SIG-M5 treated with dmso at 0.1 percent for 504 hours (cell line): ENCODE measurements at regions not wholly inside any gene's neighbourhood (a gene's known extent, or its start where the extent isn't known, plus 50 kb on each side); places are given as distances from the start of the nearest gene placed in this dataset.

Source experiments
- DNase-seq: peaks from one replicate; lab custom pipeline; 2025; ENCODE audit not compliant: unreplicated experiment; lab: John Stamatoyannopoulos, UW

DNA sequence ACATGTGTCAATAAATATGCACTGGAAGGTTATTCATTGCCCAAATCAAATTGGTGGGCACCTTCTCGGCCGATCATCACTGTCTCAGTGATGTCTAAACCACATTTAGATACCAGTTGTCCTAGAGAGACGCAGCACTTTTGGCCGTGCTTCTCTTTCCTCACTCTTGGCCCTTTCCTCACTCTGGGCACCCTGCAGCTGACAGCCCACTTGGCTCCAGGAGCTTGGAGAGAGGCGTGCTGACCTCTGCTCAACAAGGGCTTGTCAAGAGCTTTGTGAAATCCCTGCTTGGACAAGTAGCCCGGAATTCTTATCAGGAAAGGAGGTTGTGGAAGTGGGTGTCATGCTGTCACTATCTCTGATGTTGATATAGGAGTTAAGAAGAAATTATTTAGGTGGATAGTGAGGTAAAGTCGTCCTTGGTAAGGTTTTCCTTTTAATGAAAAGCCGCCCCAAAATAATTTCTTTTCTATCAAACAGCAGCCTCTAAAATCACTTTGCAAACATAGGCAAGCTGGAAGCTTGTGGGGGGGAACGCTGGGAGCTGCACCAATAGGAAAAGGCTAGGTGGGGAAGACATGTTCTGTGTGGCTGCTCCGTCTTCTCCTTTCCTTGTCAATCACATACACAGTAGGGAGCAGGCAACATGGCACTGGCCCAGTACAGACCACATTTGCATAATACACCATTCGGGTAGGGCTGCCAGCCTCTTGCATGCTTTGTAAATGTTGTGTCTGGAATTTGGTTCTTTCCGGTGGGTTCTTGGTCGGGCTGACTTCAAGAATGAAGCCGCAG lies 126.8 kb upstream of the UBE3A start:
- DNase-seq = no peak

GRCh38 chr15:25563596-25563995 lies 124.8 kb upstream of the UBE3A start:
- DNase-seq = no peak

DNA sequence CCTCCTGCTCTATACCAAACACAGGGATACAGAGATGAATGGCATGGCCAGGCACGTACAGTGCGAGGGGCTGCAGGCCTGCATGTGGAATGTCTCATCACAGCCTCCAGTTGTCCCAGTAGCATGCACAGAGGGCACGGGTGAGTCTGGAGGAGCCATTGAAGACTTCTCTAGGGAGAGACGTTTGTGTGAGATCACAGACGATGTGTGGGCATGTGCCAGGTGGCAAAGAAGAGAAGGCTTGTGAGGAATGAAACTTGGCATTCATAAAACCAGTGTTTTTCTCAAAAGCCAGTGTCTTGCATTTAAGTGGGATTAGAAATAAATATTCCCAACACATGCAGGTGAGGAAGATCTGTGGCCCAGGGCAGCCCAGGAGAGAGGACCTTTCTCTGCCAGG lies 119.1 kb upstream of the UBE3A start:
- no peak for DNase-seq

DNA sequence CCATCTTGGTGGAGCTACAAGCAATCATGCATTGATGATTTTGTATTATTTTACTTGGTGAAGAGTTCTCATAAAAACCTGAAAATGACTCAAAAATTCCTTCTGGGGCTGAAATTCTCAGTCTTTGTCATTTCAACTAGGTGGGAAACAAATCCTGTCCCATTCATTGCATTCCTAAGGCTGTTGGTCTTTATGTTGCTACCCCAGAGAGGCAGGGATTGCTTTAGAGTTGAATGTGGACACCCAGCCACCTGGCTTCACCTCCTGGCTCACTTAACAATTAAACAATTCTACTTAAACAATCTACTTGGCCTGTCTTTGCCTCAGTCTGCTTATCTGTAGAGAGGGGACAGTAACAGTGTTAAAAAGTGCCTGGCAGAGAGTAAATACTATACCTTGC lies 117.3 kb upstream of the UBE3A start:
- no peak for DNase-seq

- no peak for DNase-seq
Measured at GRCh38 chr15:25554640-25555039, 115.8 kb upstream of the UBE3A start.

- no peak for DNase-seq
Measured at GRCh38 chr15:25548600-25548999, 109.8 kb upstream of the UBE3A start.

DNA sequence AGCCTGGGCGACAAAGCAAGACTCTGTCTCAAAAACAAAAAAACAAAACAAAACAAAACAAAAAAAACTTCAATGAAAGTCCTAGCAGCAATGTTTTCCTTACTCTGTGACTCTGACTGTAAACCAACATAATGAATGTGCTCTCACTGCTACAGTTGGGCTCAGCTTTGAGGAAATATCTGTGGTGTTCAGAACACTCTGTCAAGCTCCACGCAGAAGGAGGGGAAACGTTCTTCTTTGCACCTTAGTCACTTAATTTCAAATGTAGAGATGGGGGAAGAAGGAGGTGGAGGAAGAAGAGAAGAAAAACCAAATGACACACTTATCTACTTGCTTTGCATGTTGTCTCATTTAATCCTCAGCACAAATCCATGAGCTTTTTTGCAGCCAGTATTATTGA lies 107.1 kb upstream of the UBE3A start:
- no peak for DNase-seq

DNA sequence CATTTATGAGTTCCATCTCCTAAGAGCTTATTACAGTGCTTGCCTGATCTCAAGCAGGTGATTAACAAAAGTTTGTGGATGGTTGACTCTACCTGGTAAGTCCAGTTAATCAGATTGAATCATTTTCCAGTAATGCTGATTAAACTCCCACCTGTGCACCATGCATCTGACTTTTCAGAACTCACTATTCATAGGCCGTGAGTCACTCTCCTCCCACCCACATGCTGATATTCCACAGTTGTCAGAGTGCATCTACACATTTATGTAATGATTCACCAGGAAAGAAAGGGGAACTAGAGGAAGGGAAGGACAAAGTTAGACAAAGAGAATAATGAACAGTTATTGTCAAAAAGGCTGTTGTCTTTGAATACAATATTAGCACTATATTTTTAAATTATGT lies 106.2 kb upstream of the UBE3A start:
- no peak for DNase-seq

DNA sequence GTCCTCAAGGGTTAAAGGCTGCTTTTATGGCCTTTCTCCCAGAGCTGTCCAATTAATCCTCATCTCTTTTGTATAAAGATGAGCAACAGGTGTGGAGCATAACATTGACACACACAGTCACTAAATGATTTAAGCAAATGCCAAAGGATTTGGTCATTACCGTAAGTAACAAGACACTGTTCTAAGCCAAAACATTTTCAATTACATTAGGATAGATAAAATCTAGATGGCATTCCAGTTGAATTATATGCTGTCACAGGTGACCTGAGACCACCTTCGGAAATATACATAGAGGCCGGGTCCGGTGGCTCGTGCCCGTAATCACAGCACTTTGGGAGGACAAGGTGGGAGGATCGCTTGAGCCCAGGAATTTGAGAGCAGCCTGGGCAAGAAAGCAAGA lies 105.3 kb upstream of the UBE3A start:
- no peak for DNase-seq

- no peak for DNase-seq
Measured at GRCh38 chr15:25543196-25543595, 104.4 kb upstream of the UBE3A start.

DNA sequence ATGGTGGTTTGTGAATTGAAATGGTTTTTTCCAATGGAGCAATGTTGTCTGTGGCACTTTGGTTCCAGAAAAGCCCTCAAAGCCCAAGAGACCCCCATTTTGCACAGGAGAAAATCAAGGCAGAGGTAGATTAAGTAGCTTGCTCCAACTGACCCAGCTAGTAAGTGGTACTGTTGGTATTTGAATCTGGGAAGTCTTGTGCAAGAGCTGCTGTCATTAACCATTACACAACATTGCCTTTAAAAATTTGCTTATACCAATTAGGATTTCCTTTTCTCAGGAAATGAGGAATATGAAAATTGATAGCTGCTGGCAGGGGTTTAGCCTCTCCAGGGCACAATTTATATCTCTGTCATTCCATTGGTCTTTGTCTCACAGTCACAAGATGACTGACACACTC lies 102.4 kb upstream of the UBE3A start:
- no peak for DNase-seq

GRCh38 chr15:25536801-25537611 lies 98.2 kb upstream of the UBE3A start:
- DNase-seq = no peak

- DNase-seq = no peak
Measured at GRCh38 chr15:25535866-25536265, 97.0 kb upstream of the UBE3A start.

DNA sequence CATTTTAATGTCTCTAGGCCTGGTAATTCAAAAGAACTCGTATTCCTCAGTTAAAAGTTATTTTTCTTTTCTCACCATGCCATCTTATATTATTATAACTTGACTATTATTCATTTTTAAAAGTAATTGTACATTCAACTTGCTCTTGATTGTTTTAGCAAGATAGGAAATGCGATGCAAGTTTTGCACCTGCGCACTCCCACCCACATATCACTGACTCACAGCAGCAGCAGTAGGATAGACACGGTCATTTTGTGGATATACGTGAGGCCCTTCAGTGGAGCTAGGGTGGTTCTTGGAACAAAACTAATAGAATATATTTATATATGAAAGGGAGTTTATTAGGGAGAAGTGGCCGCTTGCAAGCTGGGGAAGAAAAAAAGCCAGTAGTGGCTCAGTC lies 95.5 kb upstream of the UBE3A start:
- DNase-seq = no peak

DNA sequence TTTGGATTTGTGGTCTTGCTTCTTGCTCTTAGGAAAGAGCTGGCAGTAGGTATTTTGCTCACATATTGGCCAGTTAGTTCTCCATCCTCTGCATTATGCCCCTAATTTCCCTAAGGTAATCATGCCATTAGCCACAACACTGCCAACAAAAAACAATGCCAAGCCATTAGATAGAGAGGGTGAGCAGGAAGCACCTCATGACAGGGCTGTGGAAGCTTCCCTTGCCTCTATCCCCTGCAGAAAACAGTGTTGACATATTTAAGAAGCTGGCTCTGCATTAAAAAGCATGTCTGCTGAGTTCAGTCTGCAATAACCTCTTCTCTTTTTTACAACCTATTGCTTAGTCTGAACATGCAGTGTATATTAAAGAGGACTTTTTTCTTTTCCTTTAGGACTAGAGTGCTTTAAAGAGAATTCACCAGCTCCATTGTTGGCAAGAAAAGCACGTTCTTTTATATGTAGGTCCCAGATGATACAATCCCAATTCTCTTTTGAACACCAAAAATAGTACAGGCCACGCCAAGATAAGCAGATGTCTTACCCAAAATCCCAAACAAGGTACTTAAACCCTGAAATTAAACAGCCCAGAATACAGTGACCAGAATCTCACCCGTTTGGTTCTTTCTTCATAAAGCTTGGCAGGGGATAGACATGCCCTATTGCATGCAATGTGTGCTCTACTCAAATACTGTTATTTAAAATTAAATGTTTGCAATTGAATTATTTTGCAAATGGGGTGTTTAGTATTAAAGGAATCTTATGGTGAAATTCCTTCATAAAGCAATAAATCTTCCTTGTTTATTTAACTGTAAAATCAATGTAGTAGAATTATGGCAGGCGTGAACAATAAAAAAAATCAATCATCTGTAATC lies 93.7 kb upstream of the UBE3A start:
- no peak for DNase-seq

GRCh38 chr15:25529774-25530173 lies 91.0 kb upstream of the UBE3A start:
- no peak for DNase-seq

DNA sequence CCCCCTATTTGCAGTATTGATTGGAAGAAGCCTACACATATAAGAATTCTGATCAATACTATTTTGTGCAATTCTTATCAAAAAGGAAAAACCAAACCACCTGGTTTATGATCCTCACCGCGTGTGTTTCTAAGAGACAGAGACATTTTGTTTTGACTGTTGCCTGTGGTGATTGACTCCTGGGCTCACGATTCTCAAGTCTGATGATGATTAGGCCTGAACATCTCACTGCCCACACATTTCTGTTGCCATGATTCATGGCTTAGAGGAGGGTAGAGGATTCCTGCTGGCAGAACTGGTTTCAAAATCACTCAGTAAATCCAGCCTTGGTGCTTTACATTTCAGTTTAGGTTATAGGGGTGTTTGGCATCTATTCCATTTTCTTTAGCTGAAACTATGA lies 88.3 kb upstream of the UBE3A start:
- no peak for DNase-seq

DNA sequence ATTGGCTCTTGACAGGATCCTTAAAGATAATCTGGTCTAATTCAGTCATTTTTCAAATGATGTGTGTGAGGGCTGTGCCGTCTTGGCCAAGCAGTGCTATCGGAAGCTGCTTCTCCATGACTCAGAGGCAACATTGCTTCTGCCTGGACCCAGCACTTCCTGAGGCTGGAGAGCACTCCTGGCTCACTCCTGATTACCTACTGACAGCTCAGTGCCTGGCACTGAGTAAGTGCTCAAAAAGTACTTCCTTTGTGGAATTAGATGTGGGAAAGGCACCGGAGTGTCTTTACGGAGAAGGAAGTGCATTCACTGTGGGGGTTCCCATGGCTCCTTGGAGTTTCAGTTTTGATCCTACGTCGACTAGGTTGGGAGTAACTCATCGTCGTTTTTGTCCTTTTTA lies 86.9 kb upstream of the UBE3A start:
- no peak for DNase-seq

DNA sequence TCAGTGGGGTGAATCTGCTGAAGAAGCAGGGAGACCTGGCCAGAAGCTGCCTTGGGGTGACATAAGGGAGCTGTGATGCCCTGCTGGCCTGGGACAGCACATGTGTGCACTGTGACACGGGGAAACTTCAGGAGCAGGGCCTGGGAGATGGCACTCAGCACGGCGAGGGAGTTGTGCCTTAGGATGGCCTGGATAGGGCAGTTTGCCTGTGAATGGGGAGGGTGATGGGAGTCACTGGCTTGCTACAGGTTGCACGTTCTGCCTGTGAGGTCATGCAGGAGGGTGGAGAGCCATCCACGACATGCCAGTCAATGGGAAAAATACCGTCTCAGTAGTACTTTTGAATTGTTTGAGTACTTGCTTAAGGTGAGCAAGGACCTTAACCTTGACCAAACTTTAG lies 76.8 kb upstream of the UBE3A start:
- DNase-seq = no peak

- no peak for DNase-seq
Measured at GRCh38 chr15:25514522-25514921, 75.7 kb upstream of the UBE3A start.

DNA sequence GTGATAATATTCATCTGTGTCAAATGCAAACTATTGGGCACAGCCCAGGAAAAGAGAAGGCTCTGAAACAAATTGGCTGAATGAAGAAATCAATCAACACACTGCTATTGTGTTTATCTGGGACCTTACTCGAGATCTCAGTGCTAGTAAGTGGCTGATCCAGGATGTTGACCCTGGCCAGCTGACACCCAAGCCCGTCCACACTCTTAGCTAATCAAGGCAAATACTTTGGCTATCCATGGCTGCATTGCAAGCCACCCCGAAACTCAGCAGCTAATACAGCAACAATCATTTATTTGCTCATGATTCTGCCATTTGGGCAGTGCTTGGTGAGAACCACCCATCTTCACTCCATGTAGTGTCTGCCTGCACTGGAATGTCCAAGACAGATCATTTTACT lies 74.1 kb upstream of the UBE3A start:
- no peak for DNase-seq

DNA sequence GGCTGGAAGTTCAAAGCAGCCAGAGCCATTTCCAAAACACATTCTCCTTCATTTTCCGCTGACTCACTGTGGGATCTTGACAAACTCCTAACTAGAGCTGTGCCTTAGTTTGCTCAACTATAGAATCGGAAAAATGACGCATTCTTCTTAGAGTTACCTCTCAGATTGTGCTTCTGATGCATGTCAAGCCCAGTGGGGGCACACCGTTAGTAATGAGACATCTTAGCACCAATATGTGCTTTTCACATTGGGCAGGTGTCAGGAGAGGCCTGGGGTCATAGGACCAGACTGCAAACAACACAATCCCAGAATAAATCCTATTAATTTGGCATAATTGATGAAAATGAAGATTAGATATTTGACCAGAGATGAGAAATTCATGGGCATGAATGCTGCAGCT lies 71.3 kb upstream of the UBE3A start:
- DNase-seq = no peak
